Activated CD8-positive, alpha-beta memory T cell treated with anti-CD3 and anti-CD28 coated beads, Interleukin-2, amount 50 U/mL, for 48 hours (primary cell): ENCODE measurements at regions not wholly inside any gene's neighbourhood (a gene's known extent, or its start where the extent isn't known, plus 50 kb on each side); places are given as distances from the start of the nearest gene placed in this dataset.
"Not testable (repeated sequence)": the region's sequence is repeated elsewhere in the genome, so short reads cannot be mapped to it uniquely, and the experiment has no call there.

ENCODE experiments used
- DNase-seq: peaks from one replicate; pipeline ENCODE4 v3.0.0-alpha.2; 2020

DNA sequence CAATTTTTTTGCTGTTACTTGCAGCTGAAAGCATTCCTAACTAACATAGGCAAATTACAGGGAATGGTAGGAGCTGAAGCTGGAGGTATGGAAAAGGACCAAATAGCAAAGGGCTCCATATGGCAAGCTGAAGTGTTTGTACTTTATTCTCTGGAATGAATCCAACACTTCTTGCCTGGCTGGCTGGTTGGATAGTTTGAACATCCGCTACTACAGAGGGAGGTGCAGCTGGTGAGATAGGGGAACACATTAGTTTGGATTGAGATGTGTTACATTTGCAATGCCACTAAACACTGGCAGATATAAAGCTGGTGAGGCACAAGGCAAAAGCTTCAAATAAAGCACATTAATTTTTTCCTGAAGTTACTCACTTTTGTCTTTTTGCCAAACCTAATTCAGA lies 291.5 kb downstream of the SP3 start:
- DNase-seq, result no peak

DNA sequence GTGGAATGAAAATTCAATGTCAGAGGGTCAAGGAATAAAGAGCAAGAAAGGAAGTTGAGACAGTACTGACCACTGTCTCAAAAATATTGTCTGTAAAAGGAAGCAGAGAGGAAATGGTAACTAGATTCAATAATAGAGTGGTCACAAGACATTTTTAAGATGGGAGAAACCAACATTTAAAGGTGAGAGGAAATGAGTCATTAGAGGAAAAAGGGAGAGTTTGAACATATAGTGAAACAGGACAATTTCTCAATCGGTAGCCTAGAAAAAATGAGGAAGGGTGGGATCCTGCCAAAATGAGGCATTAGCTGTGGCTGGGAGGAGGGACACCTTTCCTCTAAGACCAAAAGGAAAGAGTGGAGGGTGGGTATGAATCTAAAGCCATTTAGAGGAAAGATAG lies 288.5 kb downstream of the SP3 start:
- DNase-seq, result no peak

DNA sequence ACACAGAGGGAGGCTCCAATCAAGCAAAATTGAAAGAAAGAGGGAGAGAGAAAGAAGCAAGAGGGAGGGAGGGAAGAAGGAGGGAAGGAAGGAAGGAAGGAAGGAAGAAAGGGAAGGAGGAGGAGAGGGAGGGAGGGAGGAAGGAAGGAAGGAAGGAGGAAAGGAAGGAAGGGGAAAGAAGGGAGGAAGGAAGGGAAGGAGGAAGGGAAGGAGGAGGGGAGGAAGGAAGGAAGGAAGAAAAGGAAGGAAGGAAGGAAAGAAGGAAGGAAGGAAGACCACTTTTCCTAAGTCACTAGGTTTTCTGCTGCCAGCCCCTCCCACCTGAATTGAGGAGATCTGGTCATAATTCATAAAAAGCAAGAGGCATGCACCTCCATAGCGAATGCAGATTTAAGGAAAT lies 287.0 kb downstream of the SP3 start:
- DNase-seq, result no peak

DNA sequence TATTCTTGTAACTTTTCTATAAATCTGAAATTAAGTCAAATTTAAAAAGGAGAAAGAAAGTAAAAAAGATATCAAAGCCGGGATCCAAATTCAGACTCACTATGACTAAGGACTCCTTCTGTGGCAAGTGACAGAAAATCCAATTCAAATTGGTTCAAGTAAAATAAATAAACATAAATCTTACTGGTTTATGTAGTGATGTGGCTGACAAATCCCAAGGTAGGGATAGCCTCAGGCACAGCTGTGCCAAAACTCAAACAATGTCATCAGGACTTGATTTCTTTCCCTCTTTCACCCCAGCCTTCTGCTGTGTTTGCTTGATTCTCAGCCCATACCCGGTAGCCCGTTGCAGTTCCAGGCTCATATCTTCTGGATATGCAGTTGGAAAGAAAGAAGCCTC lies 284.6 kb downstream of the SP3 start:
- DNase-seq, result no peak

DNA sequence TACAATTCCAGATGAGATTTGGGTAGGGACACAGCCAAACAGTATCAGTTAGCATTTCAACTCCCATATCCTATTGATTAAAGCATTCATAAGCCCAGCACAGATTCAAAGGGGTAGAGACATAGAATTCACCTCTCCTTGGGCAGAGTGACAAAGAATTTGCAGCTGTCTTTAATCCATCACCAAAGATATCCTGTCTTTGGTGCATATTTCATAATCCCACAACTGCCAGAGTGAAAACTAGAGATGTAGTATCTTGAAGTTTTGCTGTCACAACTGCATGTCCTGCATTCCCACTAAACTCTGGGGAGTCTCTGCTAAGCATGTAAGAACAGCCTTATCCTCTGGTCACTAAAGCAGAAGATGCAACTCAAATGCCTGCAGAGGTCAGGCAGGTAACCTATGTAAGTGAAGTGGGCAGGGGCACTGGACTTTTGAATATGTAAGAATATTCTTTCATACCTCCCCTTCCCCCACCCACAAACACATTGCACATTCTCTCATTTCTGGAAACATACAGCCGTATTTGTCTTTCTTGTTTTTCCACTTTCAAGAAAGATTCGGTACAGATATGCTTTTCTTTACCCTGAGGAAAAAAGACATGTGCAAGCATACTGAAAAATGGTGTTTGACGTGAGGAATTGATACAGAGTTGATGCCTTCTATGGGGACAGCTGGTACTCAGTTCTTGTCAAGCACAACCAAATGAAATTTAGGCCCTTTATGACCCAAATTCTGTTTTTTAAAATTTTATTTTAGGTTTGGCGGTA lies 283.1 kb downstream of the SP3 start:
- DNase-seq, result no peak

DNA sequence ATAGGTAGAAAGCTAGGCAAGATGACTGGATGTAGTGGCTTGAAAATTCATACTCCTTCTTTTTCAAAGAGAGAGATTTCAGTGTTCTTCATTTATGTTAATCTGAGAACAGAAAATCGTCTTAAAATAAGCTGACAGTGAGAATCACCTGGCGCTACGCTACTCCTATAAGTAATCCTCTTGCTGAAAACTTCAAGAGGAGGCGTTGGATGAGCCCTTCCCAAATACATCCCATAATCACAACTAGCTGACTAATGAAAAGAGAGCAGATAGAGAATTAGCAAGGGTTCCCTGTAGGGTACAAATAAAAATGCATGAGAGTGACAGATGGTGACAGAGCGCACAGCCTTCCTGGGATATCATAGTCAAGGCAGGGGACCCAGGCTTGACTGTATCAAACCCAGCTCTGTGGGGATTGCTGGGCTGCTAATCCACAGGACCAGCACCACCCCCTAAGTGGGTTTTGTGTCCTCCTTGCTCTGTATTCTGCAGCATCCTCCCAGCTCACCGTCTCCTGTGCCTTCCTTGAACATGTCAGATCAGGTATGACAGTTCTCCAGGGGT lies 280.2 kb downstream of the SP3 start:
- no peak for DNase-seq

DNA sequence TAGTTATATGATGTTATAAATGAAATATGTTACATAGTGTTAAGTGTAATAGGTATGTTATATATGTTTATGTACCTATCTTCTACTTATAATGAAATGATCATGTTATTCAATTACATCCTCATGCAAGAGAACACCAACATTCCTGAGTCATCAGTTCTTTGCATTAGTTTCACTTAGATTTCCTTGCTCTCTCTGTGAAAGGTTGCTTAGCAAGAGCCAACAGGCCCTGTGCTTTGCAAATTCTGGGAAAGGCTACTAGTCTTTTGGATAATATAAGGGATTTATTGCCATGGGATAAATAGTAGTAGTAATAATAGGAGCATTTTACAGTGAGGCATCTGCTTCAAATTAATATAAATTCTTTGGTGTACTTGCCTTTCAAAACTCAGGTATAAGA lies 274.8 kb downstream of the SP3 start:
- DNase-seq, result no peak

DNA sequence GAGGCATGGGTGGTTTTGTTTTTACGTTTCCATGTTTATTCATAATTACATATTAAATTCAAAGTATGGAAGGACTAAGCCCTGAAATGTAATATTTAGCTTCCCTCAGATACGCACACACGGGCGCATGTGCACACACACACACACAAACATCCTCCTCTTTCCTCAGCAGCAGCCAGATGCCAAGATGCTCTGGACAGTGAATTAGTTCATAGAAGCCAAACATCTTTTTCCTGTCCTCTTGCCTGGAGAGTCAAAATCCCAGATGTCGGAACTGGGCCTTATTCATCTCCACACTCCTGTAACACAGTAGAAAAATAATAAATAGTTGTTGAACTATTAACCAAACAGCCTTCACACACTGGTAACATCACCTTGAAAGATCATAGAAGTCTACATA lies 273.1 kb downstream of the SP3 start:
- DNase-seq, result no peak

DNA sequence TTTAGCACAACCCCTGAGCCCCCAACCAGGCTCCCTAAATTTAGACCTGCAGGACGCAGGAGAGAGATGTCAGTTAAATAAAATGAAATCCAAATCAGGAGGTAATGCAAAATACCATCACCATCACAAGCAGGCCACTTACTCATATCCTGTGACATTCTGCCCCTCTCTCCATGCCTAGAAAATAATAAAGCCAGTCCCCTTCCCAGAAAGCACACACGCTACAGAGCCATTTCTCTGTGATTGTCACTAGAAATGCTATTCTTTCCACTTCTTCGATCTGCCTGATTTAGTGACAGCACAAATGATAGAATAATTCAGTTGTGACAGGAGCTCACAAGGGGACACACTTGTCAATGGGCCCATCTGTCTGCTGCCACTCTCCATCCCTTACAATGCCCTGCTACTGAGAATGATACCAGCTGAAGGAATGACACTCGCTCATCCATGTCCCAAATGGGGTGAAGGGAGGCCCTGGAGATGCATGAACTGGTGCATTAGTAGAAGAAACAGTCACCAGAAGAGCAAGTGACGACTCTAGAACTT lies 272.1 kb downstream of the SP3 start:
- no peak for DNase-seq

DNA sequence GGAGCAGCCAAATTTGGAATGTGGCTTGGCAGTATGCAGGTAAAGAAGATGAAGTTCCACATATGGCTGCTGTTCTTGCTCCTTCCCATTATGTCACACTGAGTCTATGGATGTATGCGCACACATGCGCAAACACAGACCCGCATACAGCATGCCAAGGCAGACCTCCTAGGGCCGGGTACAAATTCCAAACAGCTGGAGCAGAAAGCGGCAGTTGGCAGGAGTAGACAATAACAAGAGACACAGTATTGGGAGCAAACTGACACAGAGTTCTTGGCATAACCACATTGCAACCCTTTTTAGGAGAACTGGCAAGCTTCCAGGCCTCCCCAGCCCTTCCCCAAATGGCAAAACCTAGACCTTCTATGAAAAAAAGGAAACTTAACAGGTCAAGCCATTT lies 268.9 kb downstream of the SP3 start:
- DNase-seq, result no peak

DNA sequence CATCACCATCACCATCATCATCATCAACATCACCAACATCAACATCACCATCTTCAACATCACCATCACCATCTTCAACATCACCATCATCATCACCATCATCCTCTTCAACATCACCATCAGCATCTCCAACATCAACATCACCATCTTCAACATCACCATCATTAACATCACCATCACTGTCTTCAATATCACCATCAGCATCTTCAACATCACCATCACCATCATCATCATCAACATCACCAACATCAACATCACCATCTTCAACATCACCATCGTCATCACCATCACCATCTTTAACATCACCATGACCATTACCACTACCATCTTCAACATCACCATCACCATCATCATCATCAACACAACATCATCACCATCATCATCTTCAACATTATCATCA lies 267.2 kb downstream of the SP3 start:
- DNase-seq, result no peak

DNA sequence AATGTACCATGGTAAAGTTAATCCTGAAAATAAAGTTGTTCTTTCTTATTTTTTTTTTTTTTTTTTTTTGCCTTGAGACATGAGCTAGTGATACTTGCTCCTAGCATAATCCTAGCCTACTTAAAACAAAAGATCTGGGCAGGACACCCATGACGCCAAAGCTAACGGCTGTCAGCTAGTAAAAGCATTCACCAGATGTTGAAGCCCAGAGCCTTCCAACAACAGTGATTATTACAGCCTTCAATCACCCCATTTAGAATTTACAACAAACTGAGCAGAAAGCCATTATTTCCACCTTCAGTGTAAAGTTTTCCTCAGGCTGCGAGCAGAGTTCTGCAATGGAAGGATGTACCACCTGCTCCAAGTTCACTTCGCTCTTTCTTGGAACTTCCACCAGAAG lies 259.5 kb downstream of the SP3 start:
- no peak for DNase-seq

DNA sequence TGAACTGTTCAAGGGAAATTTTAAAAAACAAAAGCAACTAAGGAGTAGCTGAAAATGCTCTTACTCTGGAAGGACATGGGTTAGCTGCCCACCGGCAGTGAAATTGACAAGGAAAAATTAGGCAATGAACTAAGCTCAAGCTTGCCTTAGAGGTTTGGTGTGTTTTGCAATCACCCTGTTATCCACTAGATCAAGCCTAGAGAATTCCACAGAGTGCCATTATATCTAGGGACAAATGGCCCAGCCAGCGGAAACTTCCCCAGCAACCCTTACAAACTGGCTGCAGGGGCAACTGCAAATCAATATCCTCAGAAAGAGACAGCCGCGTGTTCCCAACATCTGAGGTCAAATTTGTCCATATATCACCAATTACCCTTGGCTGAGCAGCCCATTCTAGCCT lies 258.2 kb downstream of the SP3 start:
- DNase-seq, result no peak

DNA sequence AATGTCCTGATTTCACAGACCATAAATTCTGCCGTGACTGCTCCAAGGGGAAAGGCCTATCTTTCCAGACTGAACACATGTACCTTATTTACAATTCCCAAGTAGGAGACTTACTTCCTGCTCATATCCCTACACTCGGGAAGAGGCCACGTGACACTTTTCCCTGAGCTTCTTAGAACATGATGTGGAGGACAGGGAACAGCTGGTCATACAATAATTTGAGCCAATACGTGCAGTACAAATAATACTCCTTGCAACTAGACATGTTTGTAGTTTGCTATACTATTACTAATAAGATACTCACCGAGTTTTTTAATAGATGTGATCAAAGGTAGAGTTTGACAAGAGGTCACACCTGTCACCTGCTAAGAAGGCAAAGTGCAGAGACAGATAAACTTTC lies 256.4 kb downstream of the SP3 start:
- no peak for DNase-seq

DNA sequence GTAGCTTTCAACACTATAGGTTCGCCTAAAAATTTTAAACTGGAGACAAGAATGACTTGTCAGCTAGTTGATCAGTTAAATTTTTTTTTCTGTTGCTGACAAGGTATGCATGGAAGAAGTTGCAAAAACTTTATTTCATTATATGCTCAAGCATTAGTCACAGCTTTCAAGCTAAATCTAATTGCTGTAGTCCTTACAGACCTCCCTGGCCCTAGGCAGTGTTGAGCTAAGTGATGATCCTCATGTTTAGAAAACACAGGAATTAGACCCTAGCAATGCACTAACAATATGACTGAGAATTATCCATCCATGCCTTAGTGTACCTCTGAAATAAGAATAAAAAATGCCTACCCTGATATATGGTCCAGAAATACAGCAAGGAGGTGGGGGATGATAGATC lies 253.4 kb downstream of the SP3 start:
- DNase-seq, result no peak

DNA sequence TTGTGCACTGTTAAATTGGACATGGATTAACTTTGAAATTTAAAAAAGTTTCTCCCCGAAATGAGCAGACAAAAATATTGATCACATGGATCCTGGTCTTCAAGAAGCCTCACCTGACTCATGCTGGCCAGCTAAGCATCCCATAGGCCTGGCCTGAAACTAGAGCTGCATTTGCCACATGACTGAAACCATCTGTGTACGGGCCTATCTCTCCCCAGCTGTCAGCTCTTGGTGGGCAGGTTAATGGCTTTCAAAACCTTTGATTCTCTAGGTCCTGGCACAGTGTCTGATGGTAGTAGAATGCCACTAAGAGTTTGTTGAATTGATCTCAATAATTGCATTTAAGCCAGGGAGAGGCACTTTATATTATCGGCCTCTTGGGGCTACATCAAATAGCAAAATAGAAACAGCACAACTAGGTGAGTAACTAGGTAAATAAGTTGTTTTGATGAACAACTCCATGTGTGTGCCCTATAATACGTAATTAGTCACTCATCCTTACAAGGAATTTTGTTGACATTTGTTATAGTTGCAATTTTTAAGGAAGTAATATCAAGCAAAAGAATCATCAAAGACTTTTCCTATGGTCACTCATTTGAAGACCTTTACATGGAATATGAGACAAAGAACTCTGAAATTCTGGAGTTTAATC lies 251.1 kb downstream of the SP3 start:
- no peak for DNase-seq

DNA sequence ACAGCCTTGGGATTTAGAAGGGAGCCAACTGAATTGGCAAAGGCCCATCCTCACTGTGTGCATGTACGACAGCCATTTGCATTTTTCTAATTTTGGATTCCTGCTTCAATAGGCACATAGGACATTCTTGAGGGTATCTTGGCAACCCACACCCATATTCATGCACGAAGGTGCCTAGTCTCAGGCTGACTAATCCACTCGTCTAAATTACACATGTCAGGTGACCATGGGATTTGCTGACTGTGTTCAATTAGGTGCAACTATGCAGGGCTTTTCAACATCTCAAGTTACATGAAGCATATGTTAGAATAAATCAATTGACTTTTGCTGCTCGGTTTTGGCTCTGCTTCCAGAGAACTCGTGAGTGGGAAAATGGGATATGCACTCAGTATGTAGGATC lies 249.7 kb downstream of the SP3 start:
- no peak for DNase-seq

DNA sequence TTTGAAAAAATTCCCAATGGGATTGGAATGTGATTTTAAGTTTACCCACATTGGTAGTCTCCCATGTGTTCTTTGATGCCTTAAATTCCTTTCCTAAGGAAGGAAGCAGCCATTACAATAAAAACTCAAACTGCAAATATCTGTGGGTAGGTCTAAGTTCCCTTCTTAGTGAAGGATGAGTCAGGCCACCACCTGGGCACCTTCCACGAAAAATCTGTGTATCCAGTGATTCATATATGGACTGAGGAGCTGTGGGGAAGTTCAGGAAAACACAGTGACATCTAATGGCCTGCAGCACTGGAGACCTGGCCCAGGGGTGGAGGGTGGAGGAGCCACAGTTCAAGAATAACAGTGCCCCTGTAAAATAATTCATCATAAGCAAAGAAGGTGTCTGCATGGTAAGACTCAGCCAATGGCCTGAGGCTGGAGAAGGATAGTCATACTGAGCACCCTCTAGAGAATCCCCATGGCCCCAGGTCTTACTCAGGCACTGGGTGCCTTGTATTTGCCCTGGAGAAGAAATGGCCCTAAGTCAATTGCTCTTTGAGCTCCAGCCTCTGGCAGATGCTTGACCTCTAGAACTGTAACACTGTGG lies 248.6 kb downstream of the SP3 start:
- DNase-seq, result no peak

DNA sequence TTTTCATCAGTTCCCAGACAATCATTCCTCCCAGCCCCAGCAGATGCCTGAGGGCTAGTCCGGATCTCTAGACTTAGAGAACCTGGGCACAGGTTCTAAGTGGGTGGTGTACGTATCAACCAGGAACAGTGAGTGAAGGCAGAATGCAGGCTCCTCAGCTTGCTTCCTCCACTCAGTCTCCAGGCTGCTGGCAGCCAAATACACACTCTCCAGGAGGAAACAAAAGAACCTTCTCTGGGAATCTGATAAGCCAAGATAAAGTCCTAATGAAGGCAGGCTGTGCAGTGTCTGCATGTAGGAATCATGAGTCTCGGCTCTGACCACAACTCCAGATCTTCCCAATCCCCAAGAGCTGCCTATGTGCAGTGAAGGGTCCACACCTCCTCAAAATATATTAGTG lies 245.7 kb downstream of the SP3 start:
- DNase-seq, result no peak

DNA sequence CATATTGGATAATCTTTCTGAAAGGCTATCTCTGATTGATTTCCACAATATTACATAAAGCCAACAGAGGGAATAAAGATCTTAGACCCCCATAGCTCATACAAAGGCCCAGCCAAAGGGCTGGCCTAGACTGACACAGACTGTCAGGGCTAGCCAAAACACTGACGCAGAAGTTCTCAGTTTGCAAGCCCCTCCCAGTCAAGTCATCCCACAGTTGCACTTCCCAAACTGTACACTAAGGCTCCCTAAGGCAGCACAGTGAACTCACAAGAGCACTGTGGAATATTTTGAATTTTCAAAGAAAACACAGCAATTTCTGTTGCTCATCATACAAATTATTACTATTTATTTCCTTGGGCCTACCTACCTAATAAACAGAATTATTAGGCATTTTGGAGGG lies 244.9 kb downstream of the SP3 start:
- no peak for DNase-seq

DNA sequence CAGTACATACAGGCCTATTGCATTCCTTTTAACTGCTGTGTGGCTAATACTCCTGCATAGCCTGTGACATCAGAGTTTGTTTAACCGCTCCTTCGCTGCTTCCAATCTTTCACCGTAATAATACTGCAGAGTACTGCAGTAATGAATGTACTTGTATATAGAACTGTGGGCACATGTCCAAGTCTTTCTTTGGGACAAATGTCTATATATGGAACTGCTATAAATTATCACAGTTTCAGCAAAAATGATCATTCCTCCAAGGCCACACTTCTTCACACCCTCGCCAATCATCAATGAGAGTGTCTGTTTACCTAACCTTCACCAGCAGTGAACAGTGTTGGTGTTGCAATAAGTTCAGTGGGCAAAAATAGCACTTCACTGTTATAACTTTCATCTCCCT lies 230.4 kb downstream of the SP3 start:
- DNase-seq, result no peak

DNA sequence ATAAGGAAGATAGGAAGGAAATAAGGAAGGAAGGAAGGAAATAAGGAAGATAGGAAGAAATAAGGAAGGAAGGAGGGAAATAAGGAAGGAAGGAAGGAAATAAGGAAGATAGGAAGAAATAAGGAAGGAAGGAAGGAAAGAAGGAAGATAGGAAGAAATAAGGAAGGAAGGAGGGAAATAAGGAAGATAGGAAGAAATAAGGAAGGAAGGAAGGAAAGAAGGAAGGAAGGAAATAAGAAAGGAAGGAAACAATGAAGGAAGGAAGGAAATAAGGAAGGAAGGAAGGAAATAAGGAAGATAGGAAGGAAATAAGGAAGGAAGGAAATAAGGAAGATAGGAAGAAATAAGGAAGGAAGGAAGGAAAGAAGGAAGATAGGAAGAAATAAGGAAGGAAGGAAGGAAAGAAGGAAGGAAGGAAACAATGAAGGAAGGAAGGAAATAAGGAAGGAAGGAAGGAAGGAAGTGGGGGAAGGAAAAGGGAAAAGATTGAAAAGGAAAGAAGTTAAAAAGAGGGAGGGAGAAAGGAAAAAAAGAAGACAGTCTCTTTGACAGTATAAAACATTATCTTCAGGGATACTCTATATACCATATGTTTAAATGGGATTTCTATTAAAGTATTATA lies 227.1 kb downstream of the SP3 start:
- DNase-seq, result not testable (repeated sequence)

DNA sequence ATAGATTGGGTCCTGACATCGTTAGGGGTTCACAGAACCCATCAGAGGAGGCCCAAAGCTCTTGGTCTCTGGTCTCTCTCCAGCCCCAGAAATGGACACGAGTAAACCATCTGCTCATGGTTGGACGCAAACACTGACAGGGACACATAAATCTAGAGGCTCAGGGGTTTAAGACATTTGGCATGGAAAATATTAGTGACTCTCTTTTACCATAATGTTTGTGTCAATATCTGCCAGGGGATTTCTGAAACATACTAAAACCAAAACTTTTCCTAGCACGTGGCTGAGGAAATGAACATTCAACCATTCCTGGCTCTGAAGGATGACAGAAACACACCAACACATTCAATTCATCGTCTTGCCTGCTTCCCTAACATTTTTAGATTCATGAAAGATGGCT lies 226.2 kb downstream of the SP3 start:
- DNase-seq, result no peak

DNA sequence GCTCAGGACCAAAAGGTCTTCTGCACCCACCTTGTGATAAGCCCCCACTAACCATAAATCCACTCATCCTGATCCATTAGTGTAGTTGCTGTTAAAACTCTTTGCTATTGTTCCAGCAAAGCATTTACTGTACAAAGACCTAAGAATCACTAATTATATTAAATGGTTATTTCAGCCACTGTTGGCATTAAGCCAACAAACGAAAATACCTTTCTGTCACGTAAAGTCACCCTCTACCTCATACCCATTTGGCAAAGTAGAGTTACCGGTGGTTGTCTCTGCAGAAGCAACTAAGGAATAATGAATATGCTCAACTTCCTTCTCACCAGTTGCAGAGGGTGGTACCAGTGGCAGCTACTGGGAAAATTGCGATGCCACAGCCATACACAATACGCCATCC lies 224.5 kb downstream of the SP3 start:
- no peak for DNase-seq
